ENCODE measurements at regions not wholly inside any gene's neighbourhood (a gene's known extent, or its start where the extent isn't known, plus 50 kb on each side); places are given as distances from the start of the nearest gene placed in this dataset.

DNA sequence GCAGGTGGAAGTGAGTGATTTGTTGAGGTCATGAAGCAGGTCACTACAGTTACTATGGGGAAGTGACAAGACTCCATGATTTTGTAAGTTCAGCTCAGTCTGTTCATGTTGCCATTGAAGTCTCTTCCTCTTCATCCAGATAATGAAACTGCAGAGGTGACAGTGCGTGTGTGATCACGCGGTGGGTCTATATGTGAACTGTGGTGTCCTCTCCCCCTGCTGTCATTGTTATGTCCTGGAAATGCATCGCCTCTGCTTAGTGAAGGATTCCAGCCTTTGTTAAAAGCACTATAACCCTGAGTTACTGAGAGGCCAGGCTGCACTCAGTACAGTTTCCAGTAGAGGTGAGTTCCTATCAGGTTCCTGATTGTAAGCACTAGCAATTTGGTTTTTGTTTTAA lies 216.2 kb upstream of the RMST start:
- Histone ChIP-seq H3K27me3 (ENCODE audit: insufficient read depth, low read length, poor library complexity) (no peaks in the 10 kb centered on the region), H3K4me1 (ENCODE audit: control insufficient read depth, low read depth, low read length) (no peaks in the 10 kb centered on the region), H3K4me3 (ENCODE audit: low read length) (no peak overlapping the region), H3K9ac (ENCODE audit: low read length) (no peak overlapping the region), H4K5ac (ENCODE audit: low read length) (no peak overlapping the region), H3K56ac (ENCODE audit: low read length) (no peak overlapping the region), H3K79me1 (ENCODE audit: low read length) (no peaks in the 10 kb centered on the region), H3K4ac (ENCODE audit: low read depth, low read length) (no peak overlapping the region), H3K4me2 (ENCODE audit: low read length) (no peak overlapping the region), H3K36me3 (ENCODE audit: control insufficient read depth, insufficient read depth, low read length) (no peaks in the 10 kb centered on the region), H4K8ac (ENCODE audit: low read depth, low read length) (no peak overlapping the region), H3K27ac (ENCODE audit: low read depth, low read length) (no peak overlapping the region), H3K18ac (ENCODE audit: low read length) (no peak overlapping the region), H2AK5ac (ENCODE audit: low read length) (no peak overlapping the region), H2BK5ac (ENCODE audit: low read length) (no peak overlapping the region), H3K79me2 (ENCODE audit: control insufficient read depth, insufficient read depth, low read length) (no peaks in the 10 kb centered on the region), H2BK120ac (ENCODE audit: low read depth, low read length) (no peak overlapping the region), H2BK15ac (replicated peaks; ENCODE audit: low read depth) (no peak overlapping the region), H3K23ac (ENCODE audit: low read length) (no peak overlapping the region)
- no peak for DNase-seq
- no CpG with 5 or more reads among the region's 4 CpGs for WGBS (ENCODE audit: extremely low coverage, insufficient coverage, low lambda C conversion rate)

DNA sequence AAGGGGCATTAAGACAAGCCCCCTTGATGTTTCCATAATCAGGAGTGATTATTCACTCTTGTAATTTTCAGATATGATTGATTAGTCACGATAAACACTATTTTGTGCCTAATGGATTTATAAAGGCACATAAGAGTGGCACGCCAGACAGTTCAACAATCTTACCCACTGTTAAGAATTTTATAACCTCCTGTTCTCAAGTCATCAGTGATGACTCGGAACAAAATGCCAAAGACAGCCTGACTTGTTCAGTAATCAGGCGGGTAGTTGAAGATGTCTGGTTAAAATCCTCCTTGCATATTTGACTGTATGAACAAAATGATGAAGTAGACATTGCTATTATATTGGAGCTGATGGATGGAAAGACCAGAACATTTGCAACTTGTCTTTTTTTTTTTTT lies 212.1 kb upstream of the RMST start:
- Histone ChIP-seq H3K27ac (ENCODE audit: low read depth, low read length) (no peak overlapping the region), H3K79me1 (ENCODE audit: low read length) (no peaks in the 10 kb centered on the region), H3K36me3 (ENCODE audit: control insufficient read depth, insufficient read depth, low read length) (no peaks in the 10 kb centered on the region), H3K27me3 (ENCODE audit: insufficient read depth, low read length, poor library complexity) (no peaks in the 10 kb centered on the region), H2AK5ac (ENCODE audit: low read length) (no peak overlapping the region), H3K23ac (ENCODE audit: low read length) (no peak overlapping the region), H3K4ac (ENCODE audit: low read depth, low read length) (no peak overlapping the region), H2BK5ac (ENCODE audit: low read length) (no peak overlapping the region), H3K18ac (ENCODE audit: low read length) (no peak overlapping the region), H2BK120ac (ENCODE audit: low read depth, low read length) (no peak overlapping the region), H3K4me2 (ENCODE audit: low read length) (no peak overlapping the region), H3K56ac (ENCODE audit: low read length) (no peak overlapping the region), H3K79me2 (ENCODE audit: control insufficient read depth, insufficient read depth, low read length) (no peaks in the 10 kb centered on the region), H4K5ac (ENCODE audit: low read length) (no peak overlapping the region), H3K4me1 (ENCODE audit: control insufficient read depth, low read depth, low read length) (no peaks in the 10 kb centered on the region), H3K9ac (ENCODE audit: low read length) (no peak overlapping the region), H2BK15ac (replicated peaks; ENCODE audit: low read depth) (no peak overlapping the region), H3K4me3 (ENCODE audit: low read length) (no peak overlapping the region), H4K8ac (ENCODE audit: low read depth, low read length) (no peak overlapping the region)
- no peak for DNase-seq
- WGBS (ENCODE audit: extremely low coverage, insufficient coverage, low lambda C conversion rate) = no CpG with 5 or more reads among the region's 4 CpGs

DNA sequence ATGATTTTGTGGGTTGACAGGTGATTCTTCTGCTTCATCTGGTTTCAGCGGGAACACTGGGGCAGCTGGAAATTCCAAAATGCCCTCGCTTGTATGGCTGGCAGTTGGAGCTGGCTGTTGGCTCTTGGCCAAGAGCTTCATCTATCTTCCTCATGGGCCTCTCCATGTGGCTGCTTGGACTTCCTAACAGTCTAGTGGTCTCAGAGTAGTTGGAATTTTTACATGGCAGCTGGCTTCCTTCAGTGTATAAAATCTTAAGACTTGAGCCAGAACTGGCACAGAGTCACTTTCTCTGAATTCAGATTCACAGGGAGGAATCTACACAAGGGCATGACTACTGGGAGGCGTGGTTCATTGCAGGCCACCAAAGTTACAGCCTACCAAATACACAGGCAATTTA lies 204.9 kb upstream of the RMST start:
- Histone ChIP-seq H3K56ac (ENCODE audit: low read length) (no peak overlapping the region), H4K8ac (ENCODE audit: low read depth, low read length) (no peak overlapping the region), H3K79me2 (ENCODE audit: control insufficient read depth, insufficient read depth, low read length) (no peaks in the 10 kb centered on the region), H3K27me3 (ENCODE audit: insufficient read depth, low read length, poor library complexity) (no peaks in the 10 kb centered on the region), H3K79me1 (ENCODE audit: low read length) (no peaks in the 10 kb centered on the region), H3K36me3 (ENCODE audit: control insufficient read depth, insufficient read depth, low read length) (no peaks in the 10 kb centered on the region), H2BK15ac (replicated peaks; ENCODE audit: low read depth) (no peak overlapping the region), H3K4me2 (ENCODE audit: low read length) (no peak overlapping the region), H3K4ac (ENCODE audit: low read depth, low read length) (no peak overlapping the region), H3K9ac (ENCODE audit: low read length) (no peak overlapping the region), H2BK120ac (ENCODE audit: low read depth, low read length) (no peak overlapping the region), H4K5ac (ENCODE audit: low read length) (no peak overlapping the region), H3K18ac (ENCODE audit: low read length) (no peak overlapping the region), H3K4me3 (ENCODE audit: low read length) (no peak overlapping the region), H3K27ac (ENCODE audit: low read depth, low read length) (no peak overlapping the region), H2AK5ac (ENCODE audit: low read length) (no peak overlapping the region), H3K4me1 (ENCODE audit: control insufficient read depth, low read depth, low read length) (no peaks in the 10 kb centered on the region), H2BK5ac (ENCODE audit: low read length) (no peak overlapping the region), H3K23ac (ENCODE audit: low read length) (no peak overlapping the region)
- DNase-seq = no peak
- no CpG with 5 or more reads among the region's 3 CpGs for WGBS (ENCODE audit: extremely low coverage, insufficient coverage, low lambda C conversion rate)

DNA sequence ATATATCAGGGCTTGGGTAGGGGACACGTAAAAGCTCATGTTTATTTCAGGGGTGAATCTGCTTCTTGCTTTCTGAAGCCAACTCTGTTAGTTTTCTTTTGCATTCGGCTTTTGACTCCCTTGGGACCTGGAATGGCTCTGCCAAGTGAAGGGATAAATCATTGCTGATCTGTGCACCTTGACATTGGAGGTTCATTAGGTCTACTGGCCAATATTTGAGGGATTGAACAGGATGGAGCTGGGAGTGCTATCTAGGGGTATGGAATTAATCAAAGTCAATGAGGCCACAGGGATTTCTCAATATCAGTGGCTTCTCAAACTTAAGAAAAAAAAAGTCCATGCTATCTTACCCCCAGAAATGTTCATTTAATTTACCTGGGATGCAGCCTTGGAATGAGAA lies 203.5 kb upstream of the RMST start:
- Histone ChIP-seq H2BK5ac (ENCODE audit: low read length) (no peak overlapping the region), H3K18ac (ENCODE audit: low read length) (no peak overlapping the region), H4K8ac (ENCODE audit: low read depth, low read length) (no peak overlapping the region), H3K4ac (ENCODE audit: low read depth, low read length) (no peak overlapping the region), H3K4me2 (ENCODE audit: low read length) (no peak overlapping the region), H3K23ac (ENCODE audit: low read length) (no peak overlapping the region), H4K5ac (ENCODE audit: low read length) (no peak overlapping the region), H3K27ac (ENCODE audit: low read depth, low read length) (no peak overlapping the region), H2BK15ac (replicated peaks; ENCODE audit: low read depth) (no peak overlapping the region), H3K27me3 (ENCODE audit: insufficient read depth, low read length, poor library complexity) (no peaks in the 10 kb centered on the region), H2BK120ac (ENCODE audit: low read depth, low read length) (no peak overlapping the region), H3K9ac (ENCODE audit: low read length) (no peak overlapping the region), H3K79me1 (ENCODE audit: low read length) (no peaks in the 10 kb centered on the region), H3K56ac (ENCODE audit: low read length) (no peak overlapping the region), H3K4me3 (ENCODE audit: low read length) (no peak overlapping the region), H3K36me3 (ENCODE audit: control insufficient read depth, insufficient read depth, low read length) (no peaks in the 10 kb centered on the region), H3K4me1 (ENCODE audit: control insufficient read depth, low read depth, low read length) (no peaks in the 10 kb centered on the region), H3K79me2 (ENCODE audit: control insufficient read depth, insufficient read depth, low read length) (no peaks in the 10 kb centered on the region), H2AK5ac (ENCODE audit: low read length) (no peak overlapping the region)
- no peak for DNase-seq
- WGBS (ENCODE audit: extremely low coverage, insufficient coverage, low lambda C conversion rate) = no CpG with 5 or more reads among the region's 2 CpGs

DNA sequence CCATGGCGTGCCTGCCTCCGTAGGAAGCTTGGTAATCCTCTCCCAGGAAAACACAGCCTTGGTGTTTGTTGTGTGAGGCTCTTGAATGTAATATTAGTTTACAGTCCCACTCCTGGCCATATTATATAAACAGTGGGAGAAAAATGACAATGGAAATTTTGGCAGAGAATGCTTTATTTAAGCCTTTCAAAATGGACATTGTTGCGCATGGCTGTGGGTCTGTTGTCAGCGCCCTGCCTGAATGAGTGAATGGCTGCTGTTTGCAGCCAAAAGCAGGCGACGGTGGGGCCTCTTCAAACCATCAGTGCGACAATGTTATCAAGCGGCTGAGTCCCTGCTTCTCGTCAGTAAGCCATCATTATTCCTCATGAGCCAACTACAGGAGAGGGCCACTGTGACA lies 201.8 kb upstream of the RMST start:
- Histone ChIP-seq H4K8ac (ENCODE audit: low read depth, low read length) (no peak overlapping the region), H3K36me3 (ENCODE audit: control insufficient read depth, insufficient read depth, low read length) (no peaks in the 10 kb centered on the region), H3K79me1 (ENCODE audit: low read length) (no peaks in the 10 kb centered on the region), H2BK5ac (ENCODE audit: low read length) (no peak overlapping the region), H2BK15ac (replicated peaks; ENCODE audit: low read depth) (no peak overlapping the region), H3K79me2 (ENCODE audit: control insufficient read depth, insufficient read depth, low read length) (no peaks in the 10 kb centered on the region), H3K4me3 (ENCODE audit: low read length) (no peak overlapping the region), H3K4me1 (ENCODE audit: control insufficient read depth, low read depth, low read length) (no peaks in the 10 kb centered on the region), H3K23ac (ENCODE audit: low read length) (no peak overlapping the region), H3K4ac (ENCODE audit: low read depth, low read length) (no peak overlapping the region), H3K4me2 (ENCODE audit: low read length) (no peak overlapping the region), H2AK5ac (ENCODE audit: low read length) (no peak overlapping the region), H3K56ac (ENCODE audit: low read length) (no peak overlapping the region), H4K5ac (ENCODE audit: low read length) (no peak overlapping the region), H3K27me3 (ENCODE audit: insufficient read depth, low read length, poor library complexity) (no peaks in the 10 kb centered on the region), H3K18ac (ENCODE audit: low read length) (no peak overlapping the region), H3K27ac (ENCODE audit: low read depth, low read length) (no peak overlapping the region), H2BK120ac (ENCODE audit: low read depth, low read length) (no peak overlapping the region), H3K9ac (ENCODE audit: low read length) (no peak overlapping the region)
- WGBS (ENCODE audit: extremely low coverage, insufficient coverage, low lambda C conversion rate) = no CpG with 5 or more reads among the region's 9 CpGs
- DNase-seq = no peak

DNA sequence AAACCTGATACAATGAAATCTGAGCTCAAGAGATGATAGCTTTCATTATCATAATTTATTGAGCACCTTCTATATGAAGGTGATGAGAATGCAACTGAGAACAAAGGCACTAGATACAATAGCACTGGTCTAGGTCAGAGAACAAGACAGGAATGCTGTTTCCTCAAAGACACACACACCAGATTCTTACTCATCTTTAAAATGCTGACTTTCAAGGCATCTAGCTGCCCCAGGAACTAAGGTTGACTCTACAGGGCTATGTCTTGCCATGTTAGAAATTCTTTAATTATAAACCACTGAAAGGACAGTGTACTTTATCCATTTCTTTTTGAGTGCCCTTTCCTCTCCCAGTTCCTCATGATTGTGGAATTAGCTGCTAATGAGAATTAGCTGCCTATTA lies 195.4 kb upstream of the RMST start:
- Histone ChIP-seq H3K27me3 (ENCODE audit: insufficient read depth, low read length, poor library complexity) (no peaks in the 10 kb centered on the region), H2BK15ac (replicated peaks; ENCODE audit: low read depth) (no peak overlapping the region), H3K4me2 (ENCODE audit: low read length) (no peak overlapping the region), H2BK120ac (ENCODE audit: low read depth, low read length) (no peak overlapping the region), H3K9ac (ENCODE audit: low read length) (no peak overlapping the region), H3K4me3 (ENCODE audit: low read length) (no peak overlapping the region), H3K27ac (ENCODE audit: low read depth, low read length) (no peak overlapping the region), H4K8ac (ENCODE audit: low read depth, low read length) (no peak overlapping the region), H3K79me2 (ENCODE audit: control insufficient read depth, insufficient read depth, low read length) (no peaks in the 10 kb centered on the region), H3K36me3 (ENCODE audit: control insufficient read depth, insufficient read depth, low read length) (no peaks in the 10 kb centered on the region), H3K79me1 (ENCODE audit: low read length) (no peaks in the 10 kb centered on the region), H3K18ac (ENCODE audit: low read length) (no peak overlapping the region), H3K4me1 (ENCODE audit: control insufficient read depth, low read depth, low read length) (no peaks in the 10 kb centered on the region), H4K5ac (ENCODE audit: low read length) (no peak overlapping the region), H2AK5ac (ENCODE audit: low read length) (no peak overlapping the region), H3K4ac (ENCODE audit: low read depth, low read length) (no peak overlapping the region), H3K23ac (ENCODE audit: low read length) (no peak overlapping the region), H3K56ac (ENCODE audit: low read length) (no peak overlapping the region), H2BK5ac (ENCODE audit: low read length) (no peak overlapping the region)
- DNase-seq = no peak
